HepG2 (cell line): ENCODE measurements at regions not wholly inside any gene's neighbourhood (a gene's known extent, or its start where the extent isn't known, plus 50 kb on each side); places are given as distances from the start of the nearest gene placed in this dataset.

Source experiments
- ATAC-seq: fragments of 200-7000 bp; cut with Tn5 transposase; 3 replicates; pipeline ENCODE4 v1.9.1; 2020; ENCODE audit warnings: mild to moderate bottlenecking, moderate library complexity
- BruUV-seq: library from RNA; stranded (reverse); fragments of 400-500 nt; replicated peaks from 2 replicates; lab custom pipeline; 2021; lab: Mats Ljungman, UMichigan
- CTCF ChIA-PET: fragments of 300-600 bp; formaldehyde crosslinking; extraction: SDS; loops from one replicate; lab custom pipeline; 2021; ENCODE audit warnings: low total read pairs, inconsistent platforms, low intra/inter-chr PET ratio; lab: Yijun Ruan, JAX
- POLR2A ChIA-PET: fragments of 350-600 bp; sonication (Branson Sonifier 250); formaldehyde crosslinking; loops from one replicate; lab custom pipeline; 2020; ENCODE audit warnings: antibody characterized with exemption, inconsistent platforms; lab: Yijun Ruan, JAX
- DNase-seq: peaks from one replicate; pipeline ENCODE4 v3.0.0-alpha.2; 2015; ENCODE audit warnings: low spot score
- FAIRE-seq: peaks from 3 replicates; lab custom pipeline; 2011; peaks lifted over from hg19 to GRCh38; lab: Jason Lieb, UNC
- H2AFZ ChIP-seq: one replicate; pipeline ENCODE4 v1.6.1; 2011; ENCODE audit warnings: low read length, inconsistent platforms
- H3K27ac ChIP-seq: fragments of 300-600 bp; 3 replicates; pipeline ENCODE4 v1.8.0; 2011; ENCODE audit warnings: mixed run types, mild to moderate bottlenecking, mixed read lengths, low read length, inconsistent platforms; ENCODE audit not compliant: insufficient read depth; ENCODE audit errors: extremely low read length
- H3K27me3 ChIP-seq, 2 experiments: fragments of 200-600 bp in 1 of 2; 2 replicates in 1 of 2; 3 replicates in 1 of 2; pipeline versions ENCODE4 v1.6.0 to v1.8.0; 2011; ENCODE audit warnings: low read length in 2 of 2, mild to moderate bottlenecking in 2 of 2, moderate library complexity in 2 of 2, inconsistent platforms in 1 of 2; ENCODE audit not compliant: insufficient read depth in 2 of 2, control insufficient read depth in 1 of 2
- H3K36me3 ChIP-seq, 2 experiments: fragments of 200-600 bp in 1 of 2; replicated peaks in 1 of 2; 2 replicates in 1 of 2; 3 replicates in 1 of 2; pipeline versions ENCODE4 v1.5.1 to v1.8.0; 2011; ENCODE audit warnings: low read length in 2 of 2, inconsistent platforms in 1 of 2; ENCODE audit not compliant: insufficient read depth in 2 of 2, control insufficient read depth in 1 of 2
- H3K4me1 ChIP-seq: 2 replicates; pipeline ENCODE4 v1.5.1; 2012; ENCODE audit warnings: low read length, inconsistent platforms; ENCODE audit not compliant: insufficient read depth
- H3K4me2 ChIP-seq: 2 replicates; pipeline ENCODE4 v1.6.0; 2011; ENCODE audit warnings: low read depth, low read length, inconsistent platforms
- H3K4me3 ChIP-seq, 3 experiments: fragments of 200-600 bp in 1 of 3; sonication (generic), shearing (Covaris generic) in 1 of 3; replicated peaks in 1 of 3; 2 replicates each; pipeline ENCODE4 v1.5.1; 2011 to 2016; ENCODE audit warnings: low read length in 3 of 3, inconsistent platforms in 2 of 3, low read depth in 2 of 3, mild to moderate bottlenecking in 2 of 3, control low read depth in 1 of 3, mixed read lengths in 1 of 3; ENCODE audit not compliant: insufficient read depth in 1 of 3
- H3K79me2 ChIP-seq: one replicate; pipeline ENCODE4 v1.6.1; 2011; ENCODE audit warnings: low read length, inconsistent platforms; ENCODE audit not compliant: insufficient read depth
- H3K9ac ChIP-seq: 2 replicates; pipeline ENCODE4 v1.6.0; 2011; ENCODE audit warnings: mild to moderate bottlenecking, low read depth, low read length, inconsistent platforms; ENCODE audit not compliant: insufficient read depth
- H3K9me3 ChIP-seq: 2 replicates; pipeline ENCODE4 v1.5.1; 2012; ENCODE audit warnings: mild to moderate bottlenecking, low read length
- H4K20me1 ChIP-seq: 2 replicates; pipeline ENCODE4 v1.6.0; 2011; ENCODE audit warnings: inconsistent platforms, mild to moderate bottlenecking, low read length, moderate library complexity; ENCODE audit not compliant: insufficient read depth
- ARHGAP35 ChIP-seq: sonication (generic); formaldehyde crosslinking; IDR thresholded peaks from 2 replicates; pipeline ENCODE4 v1.9.0; 2022; ENCODE audit warnings: mild to moderate bottlenecking, inconsistent platforms, moderate library complexity, missing genetic modification reagents, borderline replicate concordance
- ARID3A ChIP-seq: IDR thresholded peaks from 2 replicates; pipeline ENCODE4 v1.6.1; 2012; ENCODE audit warnings: low read depth, low read length, improper control_type of control experiment
- ATF2 ChIP-seq: sonication (generic); formaldehyde crosslinking; IDR thresholded peaks from 2 replicates; pipeline ENCODE4 v1.4.0; 2020; ENCODE audit warnings: missing genetic modification reagents
- CCDC6 ChIP-seq: sonication (generic); formaldehyde crosslinking; IDR thresholded peaks from 2 replicates; pipeline ENCODE4 v1.8.1; 2022; ENCODE audit warnings: mild to moderate bottlenecking, missing genetic modification reagents, moderate library complexity
- CREB1 ChIP-seq, 2 experiments: fragments of 450-650 bp in 1 of 2; IDR thresholded peaks; 2 replicates each; pipeline ENCODE4 v1.6.1; 2016 to 2017; ENCODE audit warnings: control low read depth in 1 of 2, mild to moderate bottlenecking in 1 of 2, missing compliant biosample characterization in 1 of 2, missing genetic modification characterization in 1 of 2
- FLYWCH1 ChIP-seq: sonication (generic); formaldehyde crosslinking; IDR thresholded peaks from 2 replicates; pipeline ENCODE4 v1.8.1; 2023; ENCODE audit warnings: mild to moderate bottlenecking, missing genetic modification reagents
- GFI1 ChIP-seq: sonication (generic); formaldehyde crosslinking; IDR thresholded peaks from 2 replicates; pipeline ENCODE4 v1.5.0; 2020; ENCODE audit warnings: missing genetic modification reagents, mild to moderate bottlenecking, borderline replicate concordance
- KDM6A ChIP-seq: IDR thresholded peaks from 2 replicates; pipeline ENCODE4 v1.6.1; 2016; ENCODE audit warnings: low read depth
- SMAD9 ChIP-seq: sonication (generic); formaldehyde crosslinking; IDR thresholded peaks from 2 replicates; pipeline ENCODE4 v1.5.1; 2020; ENCODE audit warnings: mild to moderate bottlenecking, missing genetic modification reagents
- STAT6 ChIP-seq: sonication (generic); formaldehyde crosslinking; IDR thresholded peaks from 2 replicates; pipeline ENCODE4 v1.4.0; 2020; ENCODE audit warnings: missing genetic modification reagents, mild to moderate bottlenecking, borderline replicate concordance
- THAP11 ChIP-seq: IDR thresholded peaks from 2 replicates; pipeline ENCODE4 v1.6.1; 2016; ENCODE audit warnings: missing biosample characterization, missing genetic modification reagents
- ZBTB2 ChIP-seq: sonication (generic); formaldehyde crosslinking; IDR thresholded peaks from 2 replicates; pipeline ENCODE4 v1.8.0; 2022; ENCODE audit warnings: low read depth, missing genetic modification reagents
- ZMYM3 ChIP-seq: sonication (generic); formaldehyde crosslinking; IDR thresholded peaks from 2 replicates; pipeline ENCODE4 v1.5.1; 2020; ENCODE audit warnings: mild to moderate bottlenecking, missing genetic modification reagents
- ZNF333 ChIP-seq: sonication (generic); formaldehyde crosslinking; IDR thresholded peaks from 2 replicates; pipeline ENCODE4 v1.4.0; 2020; ENCODE audit warnings: mild to moderate bottlenecking, missing genetic modification reagents, borderline replicate concordance
- ZNF709 ChIP-seq: sonication (generic); formaldehyde crosslinking; IDR thresholded peaks from 2 replicates; pipeline ENCODE4 v1.5.0; 2020; ENCODE audit warnings: mild to moderate bottlenecking, missing genetic modification reagents
- ZNF878 ChIP-seq: sonication (generic); formaldehyde crosslinking; IDR thresholded peaks from 2 replicates; pipeline ENCODE4 v1.8.1; 2023; ENCODE audit warnings: mild to moderate bottlenecking, missing genetic modification reagents, moderate library complexity
- WGBS: methylation state at CpG from one replicate; pipeline ENCODE4 v1.1.6; 2017; ENCODE audit warnings: low lambda C conversion rate; 5-methylcytosine and 5-hydroxymethylcytosine counted together
- in situ Hi-C: cut with HindIII; loops from 2 replicates; pipeline ENCODE4 v1.10.0; 2017; ENCODE audit warnings: low pct_unique_long_range_greater_than_20kb; ENCODE audit not compliant: extremely low pct_ligation_motif_present
- intact Hi-C: fragments of 100-400 bp; cut with micrococcal nuclease; formaldehyde crosslinking; loops from one replicate; pipeline ENCODE4 v1.10.0; 2022; ENCODE audit not compliant: unreplicated experiment
- TF ChIP-seq, protein P1 (sequence below): IDR thresholded peaks from 2 replicates; pipeline ENCODE4 v1.6.1; 2016; ENCODE audit warnings: missing biosample characterization, missing genetic modification reagents, low read depth

DNA sequence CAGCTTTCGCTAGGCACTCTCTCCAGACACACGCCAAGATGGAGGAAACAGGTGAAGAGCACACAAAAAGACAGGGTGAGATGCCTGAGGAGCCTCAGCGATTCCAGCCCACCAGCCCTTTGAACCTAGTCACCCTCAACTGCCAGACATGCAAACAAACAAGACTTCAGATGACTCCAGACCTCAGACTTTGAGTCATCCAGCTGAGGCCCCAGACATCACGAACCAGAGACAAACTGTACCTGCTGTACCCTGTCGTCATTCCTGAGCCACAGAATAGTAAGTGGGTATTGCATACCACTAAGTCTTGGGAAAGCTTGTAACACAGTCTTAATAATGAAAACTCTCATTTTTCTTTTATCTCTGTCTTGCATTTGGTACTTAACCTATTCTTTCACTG lies 126.6 kb upstream of the LSM8 start:
- BruUV-seq: no TSS peak
- DNase-seq: no peak
- H3K4me2 ChIP-seq: no peak overlapping the region
- TF ChIP-seq ARHGAP35 (CRISPR knock-in tag) (no peak), CREB1 (IDR thresholded peaks at IDR 0.05) (no peak), CREB1 (CRISPR knock-in tag; IDR thresholded peaks at IDR 0.05) (no peak), ZBTB2 (CRISPR knock-in tag) (no peak), FLYWCH1 (CRISPR knock-in tag) (no peak), ATF2 (CRISPR knock-in tag) (no peak), ARID3A (no peak), SMAD9 (no peak), CCDC6 (CRISPR knock-in tag) (no peak), ZNF333 (CRISPR knock-in tag) (no peak), STAT6 (CRISPR knock-in tag) (no peak), KDM6A (no peak), THAP11 (no peak), ZNF878 (CRISPR knock-in tag) (no peak), ZMYM3 (CRISPR knock-in tag) (no peak), GFI1 (CRISPR knock-in tag) (no peak), ZNF709 (CRISPR knock-in tag) (no peak)
- TF ChIP-seq, protein P1, sequence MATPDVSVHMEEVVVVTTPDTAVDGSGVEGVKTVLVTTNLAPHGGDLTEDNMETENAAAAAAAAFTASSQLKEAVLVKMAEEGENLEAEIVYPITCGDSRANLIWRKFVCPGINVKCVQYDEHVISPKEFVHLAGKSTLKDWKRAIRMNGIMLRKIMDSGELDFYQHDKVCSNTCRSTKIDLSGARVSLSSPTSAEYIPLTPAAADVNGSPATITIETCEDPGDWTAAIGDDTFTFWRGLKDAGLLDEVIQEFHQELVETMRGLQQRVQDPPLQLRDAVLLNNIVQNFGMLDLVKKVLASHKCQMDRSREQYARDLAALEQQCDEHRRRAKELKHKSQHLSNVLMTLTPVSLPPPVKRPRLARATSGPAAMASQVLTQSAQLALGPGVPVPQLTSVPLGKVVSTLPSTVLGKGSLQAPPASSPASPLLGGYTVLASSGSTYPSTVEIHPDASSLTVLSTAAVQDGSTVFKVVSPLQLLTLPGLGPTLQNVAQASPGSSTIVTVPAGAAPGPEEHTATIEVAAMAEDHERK (CRISPR knock-in tag): no peak

More for the DNA sequence above, 126.6 kb upstream of the LSM8 start:
- Histone ChIP-seq H3K4me1 (no peaks in the 10 kb centered on the region), H3K27me3 (no peaks in the 10 kb centered on the region), H2AFZ (no peak overlapping the region), H3K9ac (no peak overlapping the region), H3K79me2 (no peaks in the 10 kb centered on the region), H4K20me1 (no peaks in the 10 kb centered on the region), H3K9me3 (no peaks in the 10 kb centered on the region), H3K27ac (no peak overlapping the region), H3K36me3 (no peaks in the 10 kb centered on the region), H3K4me3 (no peak overlapping the region)
- WGBS: 30% methylated on average over 4 of the region's 5 CpGs
- ChIA-PET POLR2A (no interaction called here), CTCF (no interaction called here)
- ATAC-seq: no peak
- in situ Hi-C loops: no loop called here
- FAIRE-seq: no peak
- intact Hi-C loops: no loop called here
